Caco-2 (cell line): ENCODE measurements at regions not wholly inside any gene's neighbourhood (a gene's known extent, or its start where the extent isn't known, plus 50 kb on each side); places are given as distances from the start of the nearest gene placed in this dataset.
A peak's percentile ranks its signal among the peaks of the same experiment; 100 is the strongest.

ENCODE experiments used
- BruUV-seq: library from RNA; stranded (reverse); fragments of 400-500 nt; replicated peaks from 2 replicates; lab custom pipeline; 2021; lab: Mats Ljungman, UMichigan
- CTCF ChIA-PET: fragments of 300-600 bp; sonication (Branson Sonifier 250); formaldehyde crosslinking; loops from one replicate; lab custom pipeline; 2022; ENCODE audit warnings: antibody characterized with exemption; lab: Charles Lee
- POLR2A ChIA-PET: fragments of 300-600 bp; sonication (Branson Sonifier 250); formaldehyde crosslinking; loops from one replicate; lab custom pipeline; 2022; ENCODE audit warnings: antibody characterized with exemption; lab: Charles Lee
- DNase-seq, 2 experiments: peaks; one replicate each; pipeline versions ENCODE4 v3.0.0 to v3.0.0-alpha.2; 2020 to 2022
- H3K27me3 ChIP-seq: replicated peaks from 2 replicates; pipeline ENCODE4 v1.6.0; 2011; ENCODE audit warnings: low read length; ENCODE audit not compliant: control insufficient read depth, insufficient read depth
- H3K36me3 ChIP-seq: 2 replicates; pipeline ENCODE4 v1.5.1; 2011; ENCODE audit warnings: low read length; ENCODE audit not compliant: control insufficient read depth, insufficient read depth
- H3K4me1 ChIP-seq: fragments of 250-450 bp; sonication (Bioruptor Pico); 2 replicates; pipeline ENCODE4 v1.5.1; 2020; ENCODE audit warnings: mild to moderate bottlenecking
- H3K4me3 ChIP-seq: 2 replicates; pipeline ENCODE4 v1.5.1; 2011; ENCODE audit warnings: low read depth, mild to moderate bottlenecking, control low read depth, low read length
- H3K9me3 ChIP-seq: fragments of 250-450 bp; sonication (Bioruptor Pico); 2 replicates; pipeline ENCODE4 v1.5.1; 2020; ENCODE audit warnings: mild to moderate bottlenecking, moderate library complexity
- H3K27ac Mint-ChIP-seq: one replicate; pipeline ENCODE4 v1.8.0; 2022; ENCODE audit warnings: mixed read lengths; ENCODE audit not compliant: unreplicated experiment
- H3K27me3 Mint-ChIP-seq: one replicate; pipeline ENCODE4 v1.8.0; 2022; ENCODE audit warnings: mixed read lengths; ENCODE audit not compliant: insufficient read depth, unreplicated experiment
- H3K36me3 Mint-ChIP-seq: one replicate; pipeline ENCODE4 v1.8.0; 2022; ENCODE audit warnings: mild to moderate bottlenecking, mixed read lengths; ENCODE audit not compliant: insufficient read depth, unreplicated experiment
- H3K4me1 Mint-ChIP-seq: one replicate; pipeline ENCODE4 v1.8.0; 2022; ENCODE audit warnings: low read depth, mixed read lengths; ENCODE audit not compliant: unreplicated experiment
- H3K4me3 Mint-ChIP-seq: one replicate; pipeline ENCODE4 v1.8.0; 2022; ENCODE audit warnings: mild to moderate bottlenecking, moderate library complexity, mixed read lengths; ENCODE audit not compliant: unreplicated experiment
- H3K9me3 Mint-ChIP-seq: one replicate; pipeline ENCODE4 v1.8.0; 2022; ENCODE audit warnings: mixed read lengths; ENCODE audit not compliant: unreplicated experiment
- CTCF ChIP-seq, 2 experiments: fragments of 200-600 bp in 1 of 2; IDR thresholded peaks; 1 replicate in 1 of 2; 2 replicates in 1 of 2; pipeline versions ENCODE4 v1.5.1 to v1.8.0; 2011 to 2022; ENCODE audit warnings: antibody characterized with exemption in 1 of 2, control low read depth in 1 of 2, inconsistent platforms in 1 of 2, low read depth in 1 of 2, low read length in 1 of 2, mild to moderate bottlenecking in 1 of 2, moderate library complexity in 1 of 2; ENCODE audit not compliant: insufficient read depth in 1 of 2, severe bottlenecking in 1 of 2, unreplicated experiment in 1 of 2
- intact Hi-C: fragments of 100-400 bp; cut with micrococcal nuclease; formaldehyde crosslinking; loops from one replicate; pipeline ENCODE4 v1.10.0; 2022; ENCODE audit not compliant: unreplicated experiment

GRCh38 chr1:214146523-214146922 is 134.4 kb upstream of the SMYD2 start:
- peak in 1 of 2 experiments; percentile 8 for DNase-seq
- Histone ChIP-seq H3K4me3 (no peak overlapping the region), H3K9me3 (no peaks in the 10 kb centered on the region), H3K27me3 (no peaks in the 10 kb centered on the region), H3K4me1 (no peaks in the 10 kb centered on the region), H3K36me3 (no peaks in the 10 kb centered on the region)
- POLR2A ChIA-PET = no interaction called here
- H3K4me3 Mint-ChIP-seq = no peak overlapping the region
- CTCF ChIA-PET = no interaction called here
- H3K9me3 Mint-ChIP-seq = no peaks in the 10 kb centered on the region
- no peaks in the 10 kb centered on the region for H3K27me3 Mint-ChIP-seq
- no peak overlapping the region for H3K27ac Mint-ChIP-seq
- intact Hi-C loops = no loop called here
- BruUV-seq = no TSS peak
- H3K4me1 Mint-ChIP-seq = peaks cover 9% of the 10 kb centered on the region
- no peak for TF ChIP-seq CTCF (IDR thresholded peaks at IDR 0.05; ENCODE audit: insufficient read depth in 1 of 2, low read depth in 1 of 2, low read length in 1 of 2, severe bottlenecking in 1 of 2, unreplicated experiment in 1 of 2)
- no peaks in the 10 kb centered on the region for H3K36me3 Mint-ChIP-seq

GRCh38 chr1:214154596-214155292 is 126.2 kb upstream of the SMYD2 start:
- Mint-ChIP-seq H3K9me3 (peaks cover 10% of the 10 kb centered on the region), H3K4me3 (no peak overlapping the region), H3K27me3 (peaks cover 3% of the 10 kb centered on the region), H3K36me3 (no peaks in the 10 kb centered on the region), H3K27ac (no peak overlapping the region), H3K4me1 (peaks cover 6% of the 10 kb centered on the region)
- Histone ChIP-seq H3K4me1 (no peaks in the 10 kb centered on the region), H3K9me3 (no peaks in the 10 kb centered on the region), H3K36me3 (no peaks in the 10 kb centered on the region), H3K4me3 (no peak overlapping the region), H3K27me3 (no peaks in the 10 kb centered on the region)
- no peak for DNase-seq
- no TSS peak for BruUV-seq
- POLR2A ChIA-PET = no interaction called here
- CTCF ChIA-PET = no interaction called here
- no peak for TF ChIP-seq CTCF (IDR thresholded peaks at IDR 0.05; ENCODE audit: insufficient read depth in 1 of 2, low read depth in 1 of 2, low read length in 1 of 2, severe bottlenecking in 1 of 2, unreplicated experiment in 1 of 2)
- intact Hi-C loops = no loop called here

GRCh38 chr1:214155987-214156625 is 124.9 kb upstream of the SMYD2 start:
- Mint-ChIP-seq H3K27ac (no peak overlapping the region), H3K4me3 (no peak overlapping the region), H3K27me3 (peaks cover 3% of the 10 kb centered on the region), H3K4me1 (peaks cover 7% of the 10 kb centered on the region), H3K36me3 (no peaks in the 10 kb centered on the region), H3K9me3 (peaks cover 10% of the 10 kb centered on the region)
- POLR2A ChIA-PET = no interaction called here
- no peak overlapping the region for H3K4me3 ChIP-seq
- H3K4me1 ChIP-seq = no peaks in the 10 kb centered on the region
- no peaks in the 10 kb centered on the region for H3K9me3 ChIP-seq
- TF ChIP-seq CTCF (IDR thresholded peaks at IDR 0.05; ENCODE audit: insufficient read depth in 1 of 2, low read depth in 1 of 2, low read length in 1 of 2, severe bottlenecking in 1 of 2, unreplicated experiment in 1 of 2) = no peak
- no peak for DNase-seq
- intact Hi-C loops = no loop called here
- no peaks in the 10 kb centered on the region for H3K36me3 ChIP-seq
- CTCF ChIA-PET = no interaction called here
- BruUV-seq = no TSS peak
- H3K27me3 ChIP-seq = no peaks in the 10 kb centered on the region
